GM10266 (cell line): ENCODE measurements at regions not wholly inside any gene's neighbourhood (a gene's known extent, or its start where the extent isn't known, plus 50 kb on each side); places are given as distances from the start of the nearest gene placed in this dataset.

Source experiments
- DNase-seq: peaks from one replicate; pipeline ENCODE4 v3.0.0; 2012; ENCODE audit errors: extremely low spot score
- CTCF ChIP-seq: IDR thresholded peaks from 2 replicates; pipeline ENCODE4 v1.5.1; 2012; ENCODE audit warnings: mild to moderate bottlenecking, low read depth; ENCODE audit not compliant: control insufficient read depth, insufficient read depth; ENCODE audit errors: missing control alignments

GRCh38 chr7:96430356-96430755, 108.5 kb upstream of the SLC25A13 start:
- TF ChIP-seq CTCF = no peak
- no peak for DNase-seq

GRCh38 chr7:96427143-96427542, 105.2 kb upstream of the SLC25A13 start:
- no peak for TF ChIP-seq CTCF
- no peak for DNase-seq

GRCh38 chr7:96426685-96427084, 104.8 kb upstream of the SLC25A13 start:
- no peak for DNase-seq
- no peak for TF ChIP-seq CTCF

- no peak for DNase-seq
Observed at GRCh38 chr7:96426027-96426426, 104.1 kb upstream of the SLC25A13 start.

GRCh38 chr7:96424411-96424810, 102.5 kb upstream of the SLC25A13 start:
- no peak for DNase-seq
- TF ChIP-seq CTCF = no peak

More at GRCh38 chr7:96426027-96426426, 104.1 kb upstream of the SLC25A13 start:
- no peak for TF ChIP-seq CTCF

- no peak for TF ChIP-seq CTCF
- no peak for DNase-seq
Observed at GRCh38 chr7:96422388-96422787, 100.5 kb upstream of the SLC25A13 start.

GRCh38 chr7:96418581-96418980, 96.7 kb upstream of the SLC25A13 start:
- DNase-seq = no peak
- TF ChIP-seq CTCF = no peak

GRCh38 chr7:96417784-96418183, 95.9 kb upstream of the SLC25A13 start:
- no peak for DNase-seq
- no peak for TF ChIP-seq CTCF
